Hematopoietic multipotent progenitor cell treated with erythropoietin and hydrocortisone succinate and interleukin-3 and kit ligand, for 4 days (in vitro differentiated cells): ENCODE measurements at regions not wholly inside any gene's neighbourhood (a gene's known extent, or its start where the extent isn't known, plus 50 kb on each side); places are given as distances from the start of the nearest gene placed in this dataset.
"Not testable (repeated sequence)": the region's sequence is repeated elsewhere in the genome, so short reads cannot be mapped to it uniquely, and the experiment has no call there.

Source experiments
- DNase-seq: peaks from one replicate; pipeline ENCODE4 v3.0.0-alpha.2; 2015

DNA sequence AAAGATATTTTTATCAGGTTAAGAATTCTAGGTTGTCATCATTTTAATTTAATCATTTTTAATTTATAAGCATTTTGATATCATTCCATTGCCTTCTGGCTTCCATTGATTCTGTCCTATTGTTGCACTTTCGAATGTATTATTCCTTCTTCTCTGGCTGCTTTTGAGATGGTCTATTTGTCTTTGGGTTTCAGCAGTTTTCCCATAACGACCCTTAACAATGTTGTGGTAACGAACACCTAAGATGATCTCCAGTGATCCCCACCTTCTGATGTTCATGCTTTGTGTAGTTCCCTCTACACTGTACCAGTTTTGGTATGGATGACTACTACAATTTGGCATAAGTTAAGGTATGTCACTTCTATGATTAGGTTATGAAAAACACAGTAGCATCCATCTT, 59.9 kb downstream of the MINAR1 start:
- no peak for DNase-seq

- no peak for DNase-seq
Measured at GRCh38 chr15:79494384-79494909, 62.3 kb downstream of the MINAR1 start.

DNA sequence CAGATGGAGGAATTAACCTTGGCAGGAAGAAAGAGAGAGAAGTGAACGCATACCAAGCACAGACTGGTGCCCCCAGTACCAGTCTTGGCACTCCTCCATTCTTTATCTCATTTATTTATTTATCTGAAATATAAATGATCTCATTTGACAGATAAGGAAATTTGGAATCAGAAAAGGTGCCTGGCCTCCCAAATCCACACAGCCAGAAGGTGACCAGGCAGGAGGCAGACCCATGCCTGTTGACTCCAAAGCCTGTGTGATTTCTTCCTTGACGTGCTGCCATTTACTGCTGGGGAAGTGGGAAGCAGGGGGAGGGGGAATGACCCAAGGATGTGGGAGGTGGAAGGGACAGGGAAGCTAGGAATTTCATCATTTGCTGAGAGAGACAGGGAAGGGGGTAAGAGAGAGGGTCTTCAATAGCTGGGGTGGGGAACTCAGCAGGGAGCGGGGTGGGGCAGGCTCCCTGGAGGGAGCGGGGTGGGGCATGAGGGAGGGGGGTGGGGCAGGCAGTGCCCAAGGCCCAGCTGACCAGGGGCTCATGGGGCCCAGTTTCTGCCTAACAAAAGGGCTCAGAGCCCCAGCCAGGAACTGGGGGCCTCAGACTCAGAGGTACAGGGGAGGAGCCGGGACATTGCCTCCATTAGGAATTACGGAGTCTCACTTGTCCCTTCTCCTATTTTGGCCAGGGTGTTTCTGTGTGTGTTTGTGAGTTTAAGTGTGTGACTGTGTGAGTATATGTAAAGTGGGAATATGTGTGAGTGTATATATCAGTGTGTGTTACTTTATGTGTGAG, 63.0 kb downstream of the MINAR1 start:
- DNase-seq: no peak

DNA sequence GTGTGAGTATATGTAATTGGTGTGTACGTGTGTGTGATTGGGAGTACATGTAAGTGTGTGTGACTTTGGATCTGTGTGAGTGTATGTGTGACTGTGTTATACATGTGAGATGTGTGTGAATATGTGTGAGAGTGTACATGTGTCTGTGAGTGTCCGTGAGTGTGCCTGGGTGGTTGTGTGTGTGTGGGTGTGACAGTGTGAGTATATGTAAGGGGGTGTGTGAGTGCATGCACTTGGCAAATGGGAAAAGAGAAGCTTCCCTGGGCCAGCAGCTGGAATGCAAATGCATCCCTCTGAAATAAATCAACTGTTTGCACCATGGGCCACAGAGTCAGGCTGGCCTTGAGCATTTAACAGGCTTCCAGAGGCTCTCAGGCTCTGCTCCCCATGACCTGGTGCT, 63.6 kb downstream of the MINAR1 start:
- DNase-seq: no peak

GRCh38 chr15:79496838-79497237, 64.7 kb downstream of the MINAR1 start:
- DNase-seq: no peak

GRCh38 chr15:79501086-79501485, 69.0 kb downstream of the MINAR1 start:
- no peak for DNase-seq

GRCh38 chr15:79505956-79506355, 73.8 kb downstream of the MINAR1 start:
- DNase-seq: no peak

GRCh38 chr15:79512844-79513243, 80.7 kb downstream of the MINAR1 start:
- not testable (repeated sequence) for DNase-seq

GRCh38 chr15:79513417-79513816, 81.3 kb downstream of the MINAR1 start:
- DNase-seq: no peak

DNA sequence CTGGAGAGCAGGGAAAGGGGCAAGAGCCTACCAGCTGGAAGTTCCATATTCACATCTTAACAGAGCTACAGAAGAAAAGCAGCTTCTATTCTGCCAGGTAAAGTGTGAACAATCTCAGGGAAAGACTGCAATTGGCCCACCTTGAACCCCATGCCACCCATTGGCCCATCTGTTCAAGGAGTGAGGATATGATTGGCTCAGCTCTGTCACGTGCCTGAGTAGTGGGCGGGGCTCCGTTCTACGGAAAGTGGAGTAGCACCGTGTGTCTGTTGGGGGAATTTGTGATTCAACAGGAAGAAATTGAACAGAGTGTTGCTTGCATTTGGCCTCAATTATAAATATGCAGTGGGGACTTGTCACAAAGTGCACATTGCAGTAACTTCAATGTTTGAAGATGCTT, 81.8 kb downstream of the MINAR1 start:
- no peak for DNase-seq

DNA sequence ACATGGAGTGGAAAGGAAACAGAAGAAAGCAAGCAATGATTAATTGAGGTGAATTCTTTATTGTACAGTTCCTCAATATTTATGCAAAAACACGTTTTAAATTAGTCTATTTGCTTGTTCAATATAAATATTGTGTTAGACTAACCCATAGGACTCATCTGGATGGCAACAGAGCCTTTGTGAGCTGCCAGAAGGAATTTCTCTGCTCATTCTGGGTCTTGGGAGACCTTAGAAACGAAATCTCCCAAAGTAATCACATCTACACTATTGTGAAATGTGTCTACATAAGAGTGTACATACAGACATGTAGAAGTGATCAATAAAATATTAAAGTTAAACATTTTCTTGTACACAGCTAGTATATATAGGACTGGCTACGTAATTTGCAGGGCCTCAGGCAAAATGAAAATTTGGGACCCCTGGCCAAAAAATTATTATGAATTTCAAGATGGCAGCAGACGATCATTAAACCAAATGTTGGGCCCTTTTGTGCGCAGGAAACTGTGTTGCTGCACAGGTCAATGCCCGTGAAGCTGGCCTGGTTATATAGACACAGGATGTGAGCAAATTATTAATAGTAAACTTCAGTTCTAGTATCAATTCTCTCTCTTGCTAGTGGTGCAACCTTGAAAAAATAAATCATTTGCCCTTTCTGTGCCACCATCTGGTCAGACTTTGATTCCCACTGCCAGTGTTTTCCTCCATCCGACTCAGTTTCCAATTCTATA, 83.3 kb downstream of the MINAR1 start:
- no peak for DNase-seq

DNA sequence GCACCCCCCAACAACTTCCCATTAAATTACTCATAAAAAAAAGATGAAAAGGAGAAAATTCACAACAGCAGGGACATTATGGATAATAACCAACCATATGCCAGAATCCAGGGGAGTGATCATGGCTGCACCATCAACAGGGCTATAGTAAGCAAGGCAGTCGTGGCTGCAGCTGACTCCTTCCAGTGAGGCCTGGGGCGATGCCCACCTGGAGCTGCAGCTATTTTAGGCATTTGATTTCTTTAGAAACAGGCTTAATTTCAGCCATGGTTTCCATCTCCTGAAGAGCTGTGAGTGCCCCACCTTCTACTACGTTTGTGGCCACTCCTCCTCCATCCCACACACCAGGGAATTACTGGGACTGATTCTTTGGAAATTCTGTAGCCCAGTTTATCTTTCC, 84.0 kb downstream of the MINAR1 start:
- no peak for DNase-seq

GRCh38 chr15:79516646-79517045, 84.5 kb downstream of the MINAR1 start:
- DNase-seq: no peak

DNA sequence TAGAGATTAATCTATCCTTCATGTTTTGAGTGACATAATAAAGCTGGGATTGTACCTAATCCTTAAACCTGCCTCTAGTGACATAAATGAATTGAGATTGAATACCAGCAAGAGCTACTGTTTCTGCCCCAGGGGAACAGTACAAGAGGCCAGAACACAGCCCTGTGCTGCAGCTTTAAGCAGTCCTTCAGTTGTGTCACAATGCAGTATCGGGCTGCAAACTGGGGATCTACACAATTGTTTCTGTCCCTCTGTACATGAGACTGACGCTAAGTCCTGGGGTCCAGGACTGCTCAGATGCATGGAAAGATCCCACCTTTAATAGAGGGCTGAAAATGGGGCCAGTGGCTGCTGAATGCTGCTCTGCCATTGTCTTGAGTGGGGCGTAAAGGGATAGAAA, 87.5 kb downstream of the MINAR1 start:
- no peak for DNase-seq

DNA sequence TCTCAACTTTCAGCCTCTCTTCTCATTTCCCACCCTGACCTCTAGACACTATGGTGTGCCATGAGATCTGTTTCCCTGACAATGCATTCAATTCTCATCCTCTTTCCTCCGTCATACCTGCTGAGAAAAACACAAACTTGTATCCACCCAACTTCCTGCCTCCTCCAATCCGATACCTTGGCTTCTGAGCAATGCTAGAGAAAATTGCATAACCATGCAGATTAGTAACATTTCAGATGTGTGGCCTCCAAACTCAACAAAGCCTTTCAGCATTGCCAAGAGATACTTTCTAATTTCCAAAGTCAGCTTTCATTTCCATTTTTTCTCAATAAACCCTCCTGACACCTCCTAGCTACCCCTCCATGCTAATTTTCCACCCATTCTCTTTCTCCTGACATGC, 88.5 kb downstream of the MINAR1 start:
- no peak for DNase-seq

GRCh38 chr15:79522656-79523055, 90.5 kb downstream of the MINAR1 start:
- DNase-seq: no peak

- DNase-seq: no peak
Measured at GRCh38 chr15:79523266-79523665, 91.1 kb downstream of the MINAR1 start.

GRCh38 chr15:79524531-79524930, 92.4 kb downstream of the MINAR1 start:
- DNase-seq: no peak

- no peak for DNase-seq
Measured at GRCh38 chr15:79526376-79526775, 94.2 kb downstream of the MINAR1 start.

GRCh38 chr15:79527821-79528220, 95.7 kb downstream of the MINAR1 start:
- DNase-seq: no peak

DNA sequence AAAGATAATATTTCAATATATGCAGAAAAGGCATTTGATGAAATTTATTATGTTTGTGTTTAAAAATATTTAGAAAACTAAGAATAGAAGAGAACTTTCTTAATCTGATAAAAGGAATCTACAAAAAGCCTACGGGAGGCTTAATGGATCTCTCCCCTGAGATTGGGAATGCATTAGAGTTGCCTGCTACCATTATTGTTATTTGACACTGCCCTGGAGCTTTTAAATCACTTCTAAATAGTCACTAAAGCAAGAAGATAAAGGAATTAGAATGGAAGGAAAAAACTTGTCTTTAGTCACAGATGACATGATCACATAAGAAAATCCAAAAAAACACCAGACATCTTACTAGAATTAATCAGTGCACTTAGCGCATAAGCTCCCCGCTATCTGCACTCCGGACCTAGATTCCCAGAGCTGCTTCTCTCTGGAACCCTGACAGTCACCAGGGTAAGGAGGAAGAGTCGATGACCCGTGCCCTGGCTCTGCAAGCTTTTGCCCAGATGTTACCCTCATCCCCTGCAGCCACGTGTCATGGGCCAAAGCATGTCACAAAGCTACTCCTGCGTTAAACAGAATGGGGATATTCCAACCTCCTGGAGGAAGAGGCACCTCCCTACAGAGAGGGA, 97.1 kb downstream of the MINAR1 start:
- no peak for DNase-seq

- no peak for DNase-seq
Measured at GRCh38 chr15:79535536-79535935, 103.4 kb downstream of the MINAR1 start.

DNA sequence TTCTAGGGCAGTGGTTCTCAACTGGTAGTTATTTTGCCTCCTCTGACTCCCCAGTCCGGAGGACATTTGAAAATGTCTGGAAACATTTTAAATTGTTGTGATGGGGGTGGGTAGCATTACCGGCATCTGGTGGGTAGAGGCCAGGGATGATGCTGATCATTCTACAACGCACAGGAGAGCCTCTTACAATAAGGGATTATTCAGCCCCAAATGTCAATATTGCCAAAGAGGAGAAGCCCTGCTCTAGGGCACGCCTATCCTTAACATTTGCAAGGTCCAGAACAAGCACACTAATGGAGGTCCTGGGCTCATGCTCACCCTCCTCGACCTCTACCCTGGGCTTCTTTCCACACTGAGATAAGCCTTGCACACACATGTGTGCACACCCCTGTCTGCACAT, 106.4 kb downstream of the MINAR1 start:
- no peak for DNase-seq

- DNase-seq: no peak
Measured at GRCh38 chr15:79539401-79539800, 107.3 kb downstream of the MINAR1 start.
